ENCODE measurements at regions not wholly inside any gene's neighbourhood (a gene's known extent, or its start where the extent isn't known, plus 50 kb on each side); places are given as distances from the start of the nearest gene placed in this dataset.

DNA sequence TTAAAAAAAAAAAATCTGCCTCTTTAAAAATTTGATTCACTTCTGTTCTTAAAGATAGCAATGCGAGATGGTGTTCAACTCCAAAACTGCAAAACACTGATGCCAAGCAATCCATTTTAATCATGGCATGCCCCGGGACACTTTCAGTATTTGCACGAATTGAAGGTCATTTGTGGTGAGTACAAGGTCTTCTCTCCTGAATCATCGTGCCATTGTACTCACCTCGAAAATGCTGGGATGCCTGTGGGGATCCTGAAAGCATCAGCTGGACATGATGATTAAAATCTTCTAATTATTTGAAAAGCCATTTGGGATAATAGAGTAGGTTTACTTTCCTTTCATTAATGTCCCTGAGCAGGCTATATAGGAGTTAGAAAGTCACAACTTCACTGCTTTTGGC lies 125.1 kb upstream of the NRP1 start:
- Histone ChIP-seq H3K27me3 (replicated peaks in 1 of 4; ENCODE audit: control extremely low read depth in 1 of 4, control insufficient read depth in 3 of 4, insufficient read depth in 4 of 4, low read length in 3 of 4) (no peaks in the 10 kb centered on the region), H3K36me3 (replicated peaks in 1 of 2; ENCODE audit: control extremely low read depth in 1 of 2, control insufficient read depth in 1 of 2, extremely low read depth in 1 of 2, insufficient read depth in 2 of 2, low read length in 1 of 2) (no peaks in the 10 kb centered on the region), H2AFZ (ENCODE audit: insufficient read depth, low read depth, low read length, poor library complexity, severe bottlenecking) (no peak overlapping the region), H3K4me3 (ENCODE audit: control extremely low read depth in 1 of 5, extremely low read depth in 1 of 5, insufficient read depth in 1 of 5, low read depth in 2 of 5, low read length in 4 of 5) (no peak overlapping the region), H3K4me2 (replicated peaks; ENCODE audit: low read depth, low read length, poor library complexity, severe bottlenecking) (no peak overlapping the region), H3K27ac (ENCODE audit: low read length in 2 of 2) (no peak overlapping the region), H3K9me3 (ENCODE audit: control extremely low read depth in 1 of 3, control insufficient read depth in 2 of 3, insufficient read depth in 1 of 3, low read length in 2 of 3) (no peaks in the 10 kb centered on the region), H3K4me1 (ENCODE audit: control insufficient read depth in 2 of 2, insufficient read depth in 2 of 2, low read length in 2 of 2) (no peaks in the 10 kb centered on the region), H4K20me1 (ENCODE audit: control insufficient read depth, insufficient read depth, low read length, poor library complexity, severe bottlenecking) (no peaks in the 10 kb centered on the region), H3K79me2 (ENCODE audit: control insufficient read depth, insufficient read depth, low read length) (no peaks in the 10 kb centered on the region), H3K9ac (ENCODE audit: low read length) (no peak overlapping the region)
- no peaks in the 10 kb centered on the region for H3K27me3 Mint-ChIP-seq
- no peak overlapping the region for H3K27ac Mint-ChIP-seq
- intact Hi-C loops (cut with micrococcal nuclease) = no loop called here
- no peaks in the 10 kb centered on the region for H3K9me3 Mint-ChIP-seq (ENCODE audit: insufficient read depth)
- DNase-seq (no peak), ATAC-seq (ENCODE audit: low read depth) (no peak)
- CTCF ChIA-PET = no interaction called here
- POLR2A ChIA-PET = no interaction called here
- no peak for TF ChIP-seq EZH2 (IDR thresholded peaks at IDR 0.05; ENCODE audit: borderline replicate concordance, insufficient read depth, low read depth, low read length, poor library complexity, severe bottlenecking)
- TF ChIP-seq, protein P1, sequence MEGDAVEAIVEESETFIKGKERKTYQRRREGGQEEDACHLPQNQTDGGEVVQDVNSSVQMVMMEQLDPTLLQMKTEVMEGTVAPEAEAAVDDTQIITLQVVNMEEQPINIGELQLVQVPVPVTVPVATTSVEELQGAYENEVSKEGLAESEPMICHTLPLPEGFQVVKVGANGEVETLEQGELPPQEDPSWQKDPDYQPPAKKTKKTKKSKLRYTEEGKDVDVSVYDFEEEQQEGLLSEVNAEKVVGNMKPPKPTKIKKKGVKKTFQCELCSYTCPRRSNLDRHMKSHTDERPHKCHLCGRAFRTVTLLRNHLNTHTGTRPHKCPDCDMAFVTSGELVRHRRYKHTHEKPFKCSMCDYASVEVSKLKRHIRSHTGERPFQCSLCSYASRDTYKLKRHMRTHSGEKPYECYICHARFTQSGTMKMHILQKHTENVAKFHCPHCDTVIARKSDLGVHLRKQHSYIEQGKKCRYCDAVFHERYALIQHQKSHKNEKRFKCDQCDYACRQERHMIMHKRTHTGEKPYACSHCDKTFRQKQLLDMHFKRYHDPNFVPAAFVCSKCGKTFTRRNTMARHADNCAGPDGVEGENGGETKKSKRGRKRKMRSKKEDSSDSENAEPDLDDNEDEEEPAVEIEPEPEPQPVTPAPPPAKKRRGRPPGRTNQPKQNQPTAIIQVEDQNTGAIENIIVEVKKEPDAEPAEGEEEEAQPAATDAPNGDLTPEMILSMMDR (IDR thresholded peaks at IDR 0.05) = no peak
- H3K4me3 Mint-ChIP-seq = no peak overlapping the region
- WGBS (ENCODE audit: insufficient coverage) = 77% methylated on average over 5 of the region's 5 CpGs
- H3K4me1 Mint-ChIP-seq = no peaks in the 10 kb centered on the region

DNA sequence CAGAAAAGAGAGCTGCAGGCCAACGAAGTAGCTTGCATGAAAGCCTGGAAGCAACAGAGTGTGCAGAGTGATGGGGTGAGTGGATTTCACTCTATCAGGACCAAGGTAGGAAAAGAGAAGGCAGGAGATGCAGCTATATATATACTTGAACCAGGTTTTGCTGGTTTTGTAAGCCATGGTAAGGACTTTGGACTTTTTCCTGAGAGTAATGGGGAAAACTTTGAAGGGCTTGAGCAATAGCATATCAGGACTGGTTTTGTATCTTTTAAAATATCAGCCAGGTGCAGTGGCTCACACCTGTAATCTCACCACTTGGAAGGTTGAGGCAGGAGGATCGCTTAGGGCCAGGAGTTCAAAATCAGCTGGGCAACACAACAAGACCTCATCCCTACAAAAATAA lies 120.6 kb upstream of the NRP1 start:
- Histone ChIP-seq H3K4me3 (ENCODE audit: control extremely low read depth in 1 of 5, extremely low read depth in 1 of 5, insufficient read depth in 1 of 5, low read depth in 2 of 5, low read length in 4 of 5) (no peak overlapping the region), H4K20me1 (ENCODE audit: control insufficient read depth, insufficient read depth, low read length, poor library complexity, severe bottlenecking) (no peaks in the 10 kb centered on the region), H3K4me2 (replicated peaks; ENCODE audit: low read depth, low read length, poor library complexity, severe bottlenecking) (no peak overlapping the region), H3K36me3 (replicated peaks in 1 of 2; ENCODE audit: control extremely low read depth in 1 of 2, control insufficient read depth in 1 of 2, extremely low read depth in 1 of 2, insufficient read depth in 2 of 2, low read length in 1 of 2) (no peaks in the 10 kb centered on the region), H3K9ac (ENCODE audit: low read length) (no peak overlapping the region), H3K27me3 (replicated peaks in 1 of 4; ENCODE audit: control extremely low read depth in 1 of 4, control insufficient read depth in 3 of 4, insufficient read depth in 4 of 4, low read length in 3 of 4) (no peaks in the 10 kb centered on the region), H3K79me2 (ENCODE audit: control insufficient read depth, insufficient read depth, low read length) (no peaks in the 10 kb centered on the region), H3K4me1 (ENCODE audit: control insufficient read depth in 2 of 2, insufficient read depth in 2 of 2, low read length in 2 of 2) (no peaks in the 10 kb centered on the region), H3K9me3 (ENCODE audit: control extremely low read depth in 1 of 3, control insufficient read depth in 2 of 3, insufficient read depth in 1 of 3, low read length in 2 of 3) (no peaks in the 10 kb centered on the region), H2AFZ (ENCODE audit: insufficient read depth, low read depth, low read length, poor library complexity, severe bottlenecking) (no peak overlapping the region), H3K27ac (ENCODE audit: low read length in 2 of 2) (no peak overlapping the region)
- no peaks in the 10 kb centered on the region for H3K27me3 Mint-ChIP-seq
- ChIA-PET POLR2A (no interaction called here), CTCF (no interaction called here)
- 86% methylated on average over 1 of the region's 2 CpGs for WGBS (ENCODE audit: insufficient coverage)
- ATAC-seq (ENCODE audit: low read depth) = no peak
- DNase-seq = no peak
- TF ChIP-seq EZH2 (IDR thresholded peaks at IDR 0.05; ENCODE audit: borderline replicate concordance, insufficient read depth, low read depth, low read length, poor library complexity, severe bottlenecking) = no peak
- TF ChIP-seq, protein P1 (IDR thresholded peaks at IDR 0.05) = no peak
- H3K27ac Mint-ChIP-seq = no peak overlapping the region
- intact Hi-C loops (cut with micrococcal nuclease) = no loop called here
- no peak overlapping the region for H3K4me3 Mint-ChIP-seq
- H3K4me1 Mint-ChIP-seq = no peaks in the 10 kb centered on the region
- H3K9me3 Mint-ChIP-seq (ENCODE audit: insufficient read depth) = peaks cover 3% of the 10 kb centered on the region

All from B cell (primary cell).